ENCODE measurements at regions not wholly inside any gene's neighbourhood (a gene's known extent, or its start where the extent isn't known, plus 50 kb on each side); places are given as distances from the start of the nearest gene placed in this dataset.

- dilution Hi-C loops (cut with HindIII; ENCODE audit: low sequenced_read_pairs, unreplicated experiment) (no loop called here), in situ Hi-C loops (cut with MboI; ENCODE audit: low sequenced_read_pairs) (no loop called here), intact Hi-C loops (cut with micrococcal nuclease) (no loop called here)
- ATAC-seq (ENCODE audit: low read depth) (no peak), DNase-seq (no peak)
- no TSS peak for BruUV-seq (replicated peaks)
- no peak overlapping the region for H3K4me2 ChIP-seq (ENCODE audit: low read depth, low read length)
- H2AK9ac ChIP-seq (replicated peaks; ENCODE audit: low read depth, low read length, poor library complexity): no peak overlapping the region
- no peak overlapping the region for H3K18ac ChIP-seq (ENCODE audit: low read depth, low read length)
- H3K27ac ChIP-seq (ENCODE audit: insufficient read depth, low read length): no peak overlapping the region
- H2BK120ac ChIP-seq (ENCODE audit: low read depth, low read length): no peak overlapping the region
- ChIA-PET POLR2A (ENCODE audit: unreplicated experiment) (no interaction called here), CTCF (no interaction called here)
- H3K27me3 ChIP-seq (ENCODE audit: control insufficient read depth, insufficient read depth, low read length): peaks cover 2% of the 10 kb centered on the region; the same call in 1 of the 2 replicates
- no peak overlapping the region for H3K9ac ChIP-seq (ENCODE audit: low read depth, low read length)
- no peak overlapping the region for H3K14ac ChIP-seq (replicated peaks; ENCODE audit: low read depth, low read length)
- H3K23ac ChIP-seq (ENCODE audit: low read depth, low read length): no peak overlapping the region
- no peak overlapping the region for H4K91ac ChIP-seq (ENCODE audit: insufficient read depth, low read depth, low read length)
- TF ChIP-seq MXI1 (IDR thresholded peaks at IDR 0.05; ENCODE audit: borderline replicate concordance, low read depth, low read length): no peak
- 0 out of 2 replicates have a peak, but pooled peaks have one; percentile 6 for TF ChIP-seq CEBPB (IDR thresholded peaks at IDR 0.05; ENCODE audit: low read depth, low read length)
- H2BK20ac ChIP-seq (ENCODE audit: low read depth, low read length): no peak overlapping the region
- no peaks in the 10 kb centered on the region for H3K36me3 ChIP-seq (ENCODE audit: control insufficient read depth, insufficient read depth, low read length)
- H4K5ac ChIP-seq (ENCODE audit: low read depth, low read length): no peak overlapping the region
- H2AFZ ChIP-seq (replicated peaks; ENCODE audit: low read length, poor library complexity): no peak overlapping the region
- no peaks in the 10 kb centered on the region for H3K4me1 ChIP-seq (ENCODE audit: control insufficient read depth, insufficient read depth, low read length)
- H2BK5ac ChIP-seq (ENCODE audit: low read depth, low read length, poor library complexity, severe bottlenecking): no peak overlapping the region
- no peak overlapping the region for H2BK15ac ChIP-seq (ENCODE audit: low read depth, low read length)
- no peak overlapping the region for H3K4me3 ChIP-seq (ENCODE audit: insufficient read depth, low read depth, low read length)
- no peaks in the 10 kb centered on the region for H3K9me3 ChIP-seq (ENCODE audit: control insufficient read depth, insufficient read depth, low read length)
- H4K8ac ChIP-seq (ENCODE audit: low read depth in 2 of 2, low read length in 2 of 2): no peak overlapping the region
- no peak overlapping the region for H3K4ac ChIP-seq (ENCODE audit: low read depth, low read length)
- no peaks in the 10 kb centered on the region for H4K20me1 ChIP-seq (ENCODE audit: insufficient read depth, low read length)
- no peak overlapping the region for H2AK5ac ChIP-seq (ENCODE audit: low read depth, low read length)
- no peaks in the 10 kb centered on the region for H3K79me1 ChIP-seq (ENCODE audit: low read depth in 1 of 2, low read length in 2 of 2)
- no peak overlapping the region for H3K56ac ChIP-seq (ENCODE audit: extremely low read depth, insufficient read depth, low read length)
- H3K9me1 ChIP-seq (ENCODE audit: insufficient read depth, low read length): no peaks in the 10 kb centered on the region
- WGBS, 2 experiments (ENCODE audit: extremely low coverage in 2 of 2, insufficient read length in 1 of 2): no CpG with 5 or more reads among the region's 2 CpGs
Measured at GRCh38 chr16:51365715-51366114, 214.6 kb upstream of the SALL1 start.

Measured in IMR-90 (cell line).